ENCODE measurements at regions not wholly inside any gene's neighbourhood (a gene's known extent, or its start where the extent isn't known, plus 50 kb on each side); places are given as distances from the start of the nearest gene placed in this dataset.

DNA sequence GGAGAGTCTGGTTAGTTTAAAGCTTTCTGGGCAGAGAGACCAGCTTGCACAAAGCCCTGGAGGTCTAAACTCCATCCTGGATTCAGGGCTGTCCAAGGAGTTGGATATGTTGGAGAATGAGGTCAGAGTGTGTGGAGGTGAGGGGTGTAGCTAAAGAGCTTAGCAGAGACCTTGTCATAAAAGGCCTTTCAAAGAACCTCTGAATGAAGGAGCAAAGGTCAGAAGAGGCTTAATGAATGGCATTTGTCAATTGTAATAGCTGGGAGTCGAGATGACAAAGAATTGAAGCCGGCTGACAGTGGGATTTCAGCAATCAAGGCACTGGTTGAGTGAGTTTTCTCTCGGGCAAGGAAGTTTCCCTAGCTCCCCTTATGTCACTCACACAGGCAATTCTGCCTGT lies 202.6 kb downstream of the PDCD6IP start:
- DNase-seq (ENCODE audit: low read depth in 1 of 2, low spot score in 1 of 2), result no peak
- no peak overlapping the region for H3K27ac ChIP-seq (replicated peaks)
- TF ChIP-seq POLR2AphosphoS5 (IDR thresholded peaks at IDR 0.05; ENCODE audit: low read depth) (no peak), CTCF (IDR thresholded peaks at IDR 0.05; ENCODE audit: insufficient read depth, low read length) (no peak), SPI1 (IDR thresholded peaks at IDR 0.05; ENCODE audit: borderline replicate concordance, low read depth) (no peak), GABPA (IDR thresholded peaks at IDR 0.05; ENCODE audit: low read depth) (no peak)
- TF ChIP-seq, protein P1, sequence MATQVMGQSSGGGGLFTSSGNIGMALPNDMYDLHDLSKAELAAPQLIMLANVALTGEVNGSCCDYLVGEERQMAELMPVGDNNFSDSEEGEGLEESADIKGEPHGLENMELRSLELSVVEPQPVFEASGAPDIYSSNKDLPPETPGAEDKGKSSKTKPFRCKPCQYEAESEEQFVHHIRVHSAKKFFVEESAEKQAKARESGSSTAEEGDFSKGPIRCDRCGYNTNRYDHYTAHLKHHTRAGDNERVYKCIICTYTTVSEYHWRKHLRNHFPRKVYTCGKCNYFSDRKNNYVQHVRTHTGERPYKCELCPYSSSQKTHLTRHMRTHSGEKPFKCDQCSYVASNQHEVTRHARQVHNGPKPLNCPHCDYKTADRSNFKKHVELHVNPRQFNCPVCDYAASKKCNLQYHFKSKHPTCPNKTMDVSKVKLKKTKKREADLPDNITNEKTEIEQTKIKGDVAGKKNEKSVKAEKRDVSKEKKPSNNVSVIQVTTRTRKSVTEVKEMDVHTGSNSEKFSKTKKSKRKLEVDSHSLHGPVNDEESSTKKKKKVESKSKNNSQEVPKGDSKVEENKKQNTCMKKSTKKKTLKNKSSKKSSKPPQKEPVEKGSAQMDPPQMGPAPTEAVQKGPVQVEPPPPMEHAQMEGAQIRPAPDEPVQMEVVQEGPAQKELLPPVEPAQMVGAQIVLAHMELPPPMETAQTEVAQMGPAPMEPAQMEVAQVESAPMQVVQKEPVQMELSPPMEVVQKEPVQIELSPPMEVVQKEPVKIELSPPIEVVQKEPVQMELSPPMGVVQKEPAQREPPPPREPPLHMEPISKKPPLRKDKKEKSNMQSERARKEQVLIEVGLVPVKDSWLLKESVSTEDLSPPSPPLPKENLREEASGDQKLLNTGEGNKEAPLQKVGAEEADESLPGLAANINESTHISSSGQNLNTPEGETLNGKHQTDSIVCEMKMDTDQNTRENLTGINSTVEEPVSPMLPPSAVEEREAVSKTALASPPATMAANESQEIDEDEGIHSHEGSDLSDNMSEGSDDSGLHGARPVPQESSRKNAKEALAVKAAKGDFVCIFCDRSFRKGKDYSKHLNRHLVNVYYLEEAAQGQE (IDR thresholded peaks at IDR 0.05; ENCODE audit: insufficient replicate concordance, low read depth), result no peak
- H3K27me3 ChIP-seq (ENCODE audit: insufficient read depth, poor library complexity, severe bottlenecking), result no peaks in the 10 kb centered on the region
- H3K4me3 ChIP-seq (replicated peaks; ENCODE audit: insufficient read depth, low read length), result no peak overlapping the region

GRCh38 chr3:34001990-34002389 lies 203.6 kb downstream of the PDCD6IP start:
- Histone ChIP-seq H3K27me3 (ENCODE audit: insufficient read depth, poor library complexity, severe bottlenecking) (no peaks in the 10 kb centered on the region), H3K27ac (replicated peaks) (no peak overlapping the region), H3K4me3 (replicated peaks; ENCODE audit: insufficient read depth, low read length) (no peak overlapping the region)
- TF ChIP-seq, protein P1 (IDR thresholded peaks at IDR 0.05; ENCODE audit: insufficient replicate concordance, low read depth), result no peak
- TF ChIP-seq SPI1 (IDR thresholded peaks at IDR 0.05; ENCODE audit: borderline replicate concordance, low read depth) (no peak), POLR2AphosphoS5 (IDR thresholded peaks at IDR 0.05; ENCODE audit: low read depth) (no peak), GABPA (IDR thresholded peaks at IDR 0.05; ENCODE audit: low read depth) (no peak), CTCF (IDR thresholded peaks at IDR 0.05; ENCODE audit: insufficient read depth, low read length) (no peak)
- DNase-seq (ENCODE audit: low read depth in 1 of 2, low spot score in 1 of 2), result no peak

- no peak overlapping the region for H3K4me3 ChIP-seq (replicated peaks; ENCODE audit: insufficient read depth, low read length)
- H3K27me3 ChIP-seq (ENCODE audit: insufficient read depth, poor library complexity, severe bottlenecking), result no peaks in the 10 kb centered on the region
- TF ChIP-seq SPI1 (IDR thresholded peaks at IDR 0.05; ENCODE audit: borderline replicate concordance, low read depth) (no peak), CTCF (IDR thresholded peaks at IDR 0.05; ENCODE audit: insufficient read depth, low read length) (no peak), POLR2AphosphoS5 (IDR thresholded peaks at IDR 0.05; ENCODE audit: low read depth) (no peak), GABPA (IDR thresholded peaks at IDR 0.05; ENCODE audit: low read depth) (no peak)
- TF ChIP-seq, protein P1 (IDR thresholded peaks at IDR 0.05; ENCODE audit: insufficient replicate concordance, low read depth), result no peak
- no peak for DNase-seq (ENCODE audit: low read depth in 1 of 2, low spot score in 1 of 2)
- no peak overlapping the region for H3K27ac ChIP-seq (replicated peaks)
These were observed 204.2 kb downstream of the PDCD6IP start for GRCh38 chr3:34002569-34003100.

Measured in HL-60 (cell line).